Endothelial cell (in vitro differentiated cells): ENCODE measurements at regions not wholly inside any gene's neighbourhood (a gene's known extent, or its start where the extent isn't known, plus 50 kb on each side); places are given as distances from the start of the nearest gene placed in this dataset.

ENCODE experiments used
- DNase-seq: peaks from one replicate; pipeline ENCODE4 v3.0.0; 2021; ENCODE audit warnings: low spot score
- H3K27ac Mint-ChIP-seq: one replicate; pipeline ENCODE4 v1.8.0; 2021; ENCODE audit warnings: mixed read lengths, inconsistent platforms; ENCODE audit not compliant: unreplicated experiment
- H3K27me3 Mint-ChIP-seq: one replicate; pipeline ENCODE4 v1.8.0; 2021; ENCODE audit warnings: mild to moderate bottlenecking, moderate library complexity, mixed read lengths, inconsistent platforms; ENCODE audit not compliant: unreplicated experiment
- H3K36me3 Mint-ChIP-seq: one replicate; pipeline ENCODE4 v1.8.0; 2021; ENCODE audit warnings: mild to moderate bottlenecking, low read depth, mixed read lengths, inconsistent platforms; ENCODE audit not compliant: unreplicated experiment
- H3K4me1 Mint-ChIP-seq: one replicate; pipeline ENCODE4 v1.8.0; 2021; ENCODE audit warnings: mild to moderate bottlenecking, mixed read lengths, inconsistent platforms; ENCODE audit not compliant: unreplicated experiment
- H3K4me3 Mint-ChIP-seq: one replicate; pipeline ENCODE4 v1.8.0; 2021; ENCODE audit warnings: mild to moderate bottlenecking, mixed read lengths, inconsistent platforms; ENCODE audit not compliant: unreplicated experiment
- H3K9me3 Mint-ChIP-seq: one replicate; pipeline ENCODE4 v1.8.0; 2021; ENCODE audit warnings: mixed read lengths, inconsistent platforms; ENCODE audit not compliant: unreplicated experiment
- TF ChIP-seq, protein P1 (sequence below): fragments of 200-600 bp; sonication (generic); IDR thresholded peaks from one replicate; pipeline ENCODE4 v1.5.0; 2021; ENCODE audit warnings: antibody characterized with exemption; ENCODE audit not compliant: unreplicated experiment

- H3K27ac Mint-ChIP-seq = no peak overlapping the region
- H3K36me3 Mint-ChIP-seq = no peaks in the 10 kb centered on the region
- H3K4me1 Mint-ChIP-seq = no peaks in the 10 kb centered on the region
- H3K9me3 Mint-ChIP-seq = no peaks in the 10 kb centered on the region
- no peak for DNase-seq
- TF ChIP-seq, protein P1, sequence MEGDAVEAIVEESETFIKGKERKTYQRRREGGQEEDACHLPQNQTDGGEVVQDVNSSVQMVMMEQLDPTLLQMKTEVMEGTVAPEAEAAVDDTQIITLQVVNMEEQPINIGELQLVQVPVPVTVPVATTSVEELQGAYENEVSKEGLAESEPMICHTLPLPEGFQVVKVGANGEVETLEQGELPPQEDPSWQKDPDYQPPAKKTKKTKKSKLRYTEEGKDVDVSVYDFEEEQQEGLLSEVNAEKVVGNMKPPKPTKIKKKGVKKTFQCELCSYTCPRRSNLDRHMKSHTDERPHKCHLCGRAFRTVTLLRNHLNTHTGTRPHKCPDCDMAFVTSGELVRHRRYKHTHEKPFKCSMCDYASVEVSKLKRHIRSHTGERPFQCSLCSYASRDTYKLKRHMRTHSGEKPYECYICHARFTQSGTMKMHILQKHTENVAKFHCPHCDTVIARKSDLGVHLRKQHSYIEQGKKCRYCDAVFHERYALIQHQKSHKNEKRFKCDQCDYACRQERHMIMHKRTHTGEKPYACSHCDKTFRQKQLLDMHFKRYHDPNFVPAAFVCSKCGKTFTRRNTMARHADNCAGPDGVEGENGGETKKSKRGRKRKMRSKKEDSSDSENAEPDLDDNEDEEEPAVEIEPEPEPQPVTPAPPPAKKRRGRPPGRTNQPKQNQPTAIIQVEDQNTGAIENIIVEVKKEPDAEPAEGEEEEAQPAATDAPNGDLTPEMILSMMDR = no peak
- no peak overlapping the region for H3K4me3 Mint-ChIP-seq
- peaks cover 1% of the 10 kb centered on the region for H3K27me3 Mint-ChIP-seq
These were observed 701.9 kb downstream of the LUZP2 start for GRCh38 chr11:25198704-25199103.

DNA sequence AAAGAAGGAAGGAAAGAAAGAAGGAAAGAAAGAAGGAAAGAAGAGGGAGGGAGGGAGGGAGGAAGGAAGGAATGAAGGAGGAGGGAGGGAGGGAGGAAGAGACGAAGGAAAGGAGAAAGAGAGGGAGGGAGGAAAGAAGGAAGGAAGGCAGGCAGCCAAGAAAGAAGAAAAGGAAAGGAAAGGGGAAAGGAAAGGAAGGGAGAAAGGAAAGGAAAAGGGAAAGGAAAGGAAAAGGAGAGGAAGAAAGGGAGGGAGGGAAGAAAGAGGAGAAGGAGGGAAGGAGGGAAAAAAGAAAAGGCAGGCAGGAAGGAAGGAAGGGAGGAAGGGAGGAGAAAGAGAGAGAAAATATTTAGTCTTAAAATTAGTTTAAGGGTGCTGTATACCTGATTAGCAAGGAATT, 704.1 kb downstream of the LUZP2 start:
- no peak overlapping the region for H3K4me3 Mint-ChIP-seq
- no peaks in the 10 kb centered on the region for H3K9me3 Mint-ChIP-seq
- H3K4me1 Mint-ChIP-seq = no peaks in the 10 kb centered on the region
- no peak overlapping the region for H3K27ac Mint-ChIP-seq
- TF ChIP-seq, protein P1 = no peak
- no peak for DNase-seq
- H3K27me3 Mint-ChIP-seq = peaks cover 1% of the 10 kb centered on the region
- H3K36me3 Mint-ChIP-seq = no peaks in the 10 kb centered on the region

- TF ChIP-seq, protein P1 = no peak
- H3K36me3 Mint-ChIP-seq = no peaks in the 10 kb centered on the region
- no peaks in the 10 kb centered on the region for H3K27me3 Mint-ChIP-seq
- no peaks in the 10 kb centered on the region for H3K9me3 Mint-ChIP-seq
- no peak overlapping the region for H3K27ac Mint-ChIP-seq
- H3K4me3 Mint-ChIP-seq = no peak overlapping the region
- no peaks in the 10 kb centered on the region for H3K4me1 Mint-ChIP-seq
- no peak for DNase-seq
These were observed 709.9 kb downstream of the LUZP2 start for GRCh38 chr11:25206762-25207161.

GRCh38 chr11:25211635-25212254, 714.9 kb downstream of the LUZP2 start:
- TF ChIP-seq, protein P1 = no peak
- H3K27me3 Mint-ChIP-seq = no peaks in the 10 kb centered on the region
- DNase-seq = no peak
- no peaks in the 10 kb centered on the region for H3K36me3 Mint-ChIP-seq
- no peak overlapping the region for H3K4me3 Mint-ChIP-seq
- H3K27ac Mint-ChIP-seq = no peak overlapping the region
- no peaks in the 10 kb centered on the region for H3K4me1 Mint-ChIP-seq
- H3K9me3 Mint-ChIP-seq = no peaks in the 10 kb centered on the region

DNA sequence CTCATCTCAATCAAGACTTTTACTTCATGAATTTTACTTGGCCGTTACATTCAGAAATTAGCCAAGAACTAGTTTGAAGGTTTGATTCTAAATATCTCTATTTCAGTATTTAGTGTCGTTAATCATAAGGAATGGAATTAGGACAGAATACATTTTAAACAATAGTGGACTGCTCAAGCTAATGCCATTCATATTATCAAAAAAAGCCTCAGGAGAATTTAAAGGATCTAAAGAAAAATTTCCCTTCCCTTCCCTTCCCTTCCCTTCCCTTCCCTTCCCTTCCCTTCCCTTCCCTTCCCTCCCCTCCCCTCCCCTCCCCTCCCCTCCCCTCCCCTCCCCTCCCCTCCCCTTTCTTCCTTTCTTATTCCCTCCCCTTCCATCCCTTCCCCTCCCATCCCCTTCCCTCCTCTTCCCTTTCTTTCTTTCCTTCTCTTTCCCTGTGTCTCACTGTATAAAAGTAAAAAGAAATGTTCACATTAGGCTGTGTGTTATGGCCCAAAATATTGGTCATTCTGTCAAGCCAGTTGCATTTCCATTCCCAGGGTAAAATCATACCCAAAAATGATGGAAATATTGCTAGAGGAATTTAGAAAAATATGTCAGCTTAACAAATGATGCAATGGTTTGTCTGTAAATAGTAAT, 717.8 kb downstream of the LUZP2 start:
- no peaks in the 10 kb centered on the region for H3K27me3 Mint-ChIP-seq
- no peaks in the 10 kb centered on the region for H3K9me3 Mint-ChIP-seq
- no peak overlapping the region for H3K4me3 Mint-ChIP-seq
- DNase-seq = no peak
- TF ChIP-seq, protein P1 = no peak
- H3K27ac Mint-ChIP-seq = no peak overlapping the region
- H3K36me3 Mint-ChIP-seq = no peaks in the 10 kb centered on the region
- no peaks in the 10 kb centered on the region for H3K4me1 Mint-ChIP-seq
